A673 (cell line): ENCODE measurements at regions not wholly inside any gene's neighbourhood (a gene's known extent, or its start where the extent isn't known, plus 50 kb on each side); places are given as distances from the start of the nearest gene placed in this dataset.

Experiments
- BruUV-seq: library from RNA; stranded (reverse); fragments of 400-500 nt; replicated peaks from 2 replicates; lab custom pipeline; 2021; lab: Mats Ljungman, UMichigan
- CTCF ChIA-PET: fragments of 300-600 bp; sonication (Branson Sonifier 250); formaldehyde crosslinking; loops from one replicate; lab custom pipeline; 2022; ENCODE audit warnings: antibody characterized with exemption; lab: Charles Lee
- POLR2A ChIA-PET: fragments of 300-600 bp; sonication (Branson Sonifier 250); formaldehyde crosslinking; loops from one replicate; lab custom pipeline; 2022; ENCODE audit warnings: antibody characterized with exemption; ENCODE audit not compliant: low non-redundant PET; lab: Charles Lee
- DNase-seq: peaks from one replicate; pipeline ENCODE4 v3.0.0-alpha.2; 2015; ENCODE audit warnings: low spot score
- H3K27ac ChIP-seq: fragments of 200-600 bp; sonication (generic); 2 replicates; pipeline ENCODE4 v1.5.1; 2016; ENCODE audit warnings: mixed run types, low read depth, mild to moderate bottlenecking, mixed read lengths, antibody characterized with exemption, low read length; ENCODE audit not compliant: poor library complexity, severe bottlenecking
- H3K27me3 ChIP-seq: fragments of 200-600 bp; sonication (generic); replicated peaks from 2 replicates; pipeline ENCODE4 v1.6.1; 2017; ENCODE audit warnings: mixed run types, low read depth, mild to moderate bottlenecking, mixed read lengths, antibody characterized with exemption, low read length; ENCODE audit not compliant: insufficient read depth, poor library complexity
- H3K36me3 ChIP-seq: fragments of 200-600 bp; sonication (generic); 2 replicates; pipeline ENCODE4 v1.6.1; 2016; ENCODE audit warnings: mixed run types, mild to moderate bottlenecking, mixed read lengths, antibody characterized with exemption, low read length; ENCODE audit not compliant: insufficient read depth, poor library complexity, severe bottlenecking
- H3K4me1 ChIP-seq: fragments of 200-600 bp; sonication (generic); 2 replicates; pipeline ENCODE4 v1.6.1; 2017; ENCODE audit warnings: mixed run types, mild to moderate bottlenecking, mixed read lengths, antibody characterized with exemption, low read length; ENCODE audit not compliant: insufficient read depth, poor library complexity, severe bottlenecking
- H3K4me3 ChIP-seq: fragments of 200-600 bp; sonication (generic); 2 replicates; pipeline ENCODE4 v1.5.1; 2016; ENCODE audit warnings: low read depth, mixed run types, mild to moderate bottlenecking, mixed read lengths, low read length; ENCODE audit not compliant: poor library complexity, severe bottlenecking
- H3K9me3 ChIP-seq: fragments of 200-600 bp; sonication (generic); 2 replicates; pipeline ENCODE4 v1.6.1; 2016; ENCODE audit warnings: mixed run types, low read depth, mild to moderate bottlenecking, mixed read lengths, antibody characterized with exemption, low read length; ENCODE audit not compliant: poor library complexity, severe bottlenecking
- CTCF ChIP-seq: fragments of 300-800, 200-600 bp; sonication (generic); conservative IDR thresholded peaks from 2 replicates; pipeline ENCODE4 v1.5.1; 2017; ENCODE audit warnings: low read depth, mild to moderate bottlenecking, antibody characterized with exemption, low read length, moderate library complexity, mixed read lengths
- EZH2 ChIP-seq: fragments of 200-600 bp; sonication (generic); IDR thresholded peaks from 2 replicates; pipeline ENCODE4 v1.6.1; 2017; ENCODE audit warnings: borderline replicate concordance, low read depth, mild to moderate bottlenecking, mixed read lengths, antibody characterized with exemption, low read length; ENCODE audit not compliant: poor library complexity, severe bottlenecking
- intact Hi-C: fragments of 100-400 bp; cut with micrococcal nuclease; formaldehyde crosslinking; loops from one replicate; pipeline ENCODE4 v1.10.0; 2022; ENCODE audit not compliant: unreplicated experiment

GRCh38 chr7:106808967-106809635 lies 56.0 kb upstream of the PIK3CG start:
- Histone ChIP-seq H3K27me3 (no peaks in the 10 kb centered on the region), H3K36me3 (no peaks in the 10 kb centered on the region), H3K27ac (no peak overlapping the region), H3K9me3 (no peaks in the 10 kb centered on the region), H3K4me3 (no peak overlapping the region), H3K4me1 (peaks cover 7% of the 10 kb centered on the region)
- BruUV-seq, result no TSS peak
- no peak for DNase-seq
- ChIA-PET POLR2A (no interaction called here), CTCF (interaction anchor here (0.6 kb wide), 1 partner anchor 187 kb away, joined by 3 read pairs; no protein-coding TSS in a partner anchor)
- TF ChIP-seq CTCF, result no peak
- no peak for TF ChIP-seq EZH2
- intact Hi-C loops, result no loop called here

GRCh38 chr7:106811472-106811871 lies 53.6 kb upstream of the PIK3CG start:
- POLR2A ChIA-PET, result no interaction called here

GRCh38 chr7:106812027-106812643 lies 52.9 kb upstream of the PIK3CG start:
- ChIA-PET POLR2A (no interaction called here), CTCF (no interaction called here)
- intact Hi-C loops, result no loop called here
- H3K9me3 ChIP-seq, result no peaks in the 10 kb centered on the region
- TF ChIP-seq CTCF, result no peak
- no peaks in the 10 kb centered on the region for H3K36me3 ChIP-seq
- no peaks in the 10 kb centered on the region for H3K27me3 ChIP-seq
- peaks cover 7% of the 10 kb centered on the region for H3K4me1 ChIP-seq
- DNase-seq, result no peak
- no TSS peak for BruUV-seq
- no peak overlapping the region for H3K4me3 ChIP-seq
- no peak overlapping the region for H3K27ac ChIP-seq

More at GRCh38 chr7:106811472-106811871, 53.6 kb upstream of the PIK3CG start:
- DNase-seq, result no peak
- CTCF ChIA-PET, result no interaction called here
- peaks cover 7% of the 10 kb centered on the region for H3K4me1 ChIP-seq
- no peak overlapping the region for H3K4me3 ChIP-seq
- no peaks in the 10 kb centered on the region for H3K9me3 ChIP-seq
- TF ChIP-seq EZH2 (no peak), CTCF (no peak)
- no peaks in the 10 kb centered on the region for H3K27me3 ChIP-seq
- intact Hi-C loops, result no loop called here
- H3K27ac ChIP-seq, result no peak overlapping the region
- no TSS peak for BruUV-seq
- no peaks in the 10 kb centered on the region for H3K36me3 ChIP-seq
